Erythroblast (primary cell): ENCODE measurements at regions not wholly inside any gene's neighbourhood (a gene's known extent, or its start where the extent isn't known, plus 50 kb on each side); places are given as distances from the start of the nearest gene placed in this dataset.

Experiments used
- GATA1 ChIP-seq: IDR thresholded peaks from 2 replicates; pipeline ENCODE4 v1.6.1; 2011; ENCODE audit warnings: low read depth, mild to moderate bottlenecking, control low read depth, low read length, moderate library complexity
- POLR2A ChIP-seq: IDR thresholded peaks from 2 replicates; pipeline ENCODE4 v1.6.1; 2011; ENCODE audit warnings: mild to moderate bottlenecking, low read length

GRCh38 chr2:147543056-147543455 is 301.8 kb upstream of the ACVR2A start:
- TF ChIP-seq POLR2A (no peak), GATA1 (no peak)
